ENCODE measurements at regions not wholly inside any gene's neighbourhood (a gene's known extent, or its start where the extent isn't known, plus 50 kb on each side); places are given as distances from the start of the nearest gene placed in this dataset.

- TF ChIP-seq EZH2 (IDR thresholded peaks at IDR 0.05) (no peak), POLR2AphosphoS5 (IDR thresholded peaks at IDR 0.05; ENCODE audit: borderline replicate concordance, low read depth, low read length) (no peak)
These were observed 102.8 kb upstream of the NUDT4 start for GRCh38 chr12:93274937-93275336.
